ENCODE measurements at regions not wholly inside any gene's neighbourhood (a gene's known extent, or its start where the extent isn't known, plus 50 kb on each side); places are given as distances from the start of the nearest gene placed in this dataset.

GRCh38 chr10:61135276-61135721, 191.3 kb upstream of the RHOBTB1 start:
- H3K27me3 Mint-ChIP-seq, result no peaks in the 10 kb centered on the region
- ChIA-PET POLR2A (no interaction called here), CTCF (no interaction called here)
- H3K4me3 Mint-ChIP-seq, result no peak overlapping the region
- DNase-seq, result no peak
- H3K36me3 Mint-ChIP-seq (ENCODE audit: low read depth), result no peaks in the 10 kb centered on the region
- no peaks in the 10 kb centered on the region for H3K9me3 Mint-ChIP-seq
- H3K4me1 Mint-ChIP-seq, result no peaks in the 10 kb centered on the region
- H3K27ac Mint-ChIP-seq, result no peak overlapping the region

- Mint-ChIP-seq H3K4me3 (no peak overlapping the region), H3K9me3 (no peaks in the 10 kb centered on the region), H3K27ac (no peak overlapping the region), H3K27me3 (peaks cover 8% of the 10 kb centered on the region), H3K4me1 (no peaks in the 10 kb centered on the region), H3K36me3 (ENCODE audit: low read depth) (no peaks in the 10 kb centered on the region)
- DNase-seq, result no peak
- POLR2A ChIA-PET, result no interaction called here
- CTCF ChIA-PET, result interaction anchor here (1.7 kb wide), 1 partner anchor 11 kb away, joined by 4 read pairs; no protein-coding TSS in a partner anchor
Measured at GRCh38 chr10:61130366-61130765, 186.4 kb upstream of the RHOBTB1 start.

- DNase-seq, result no peak
- POLR2A ChIA-PET, result no interaction called here
- Mint-ChIP-seq H3K27me3 (peaks cover 8% of the 10 kb centered on the region), H3K4me3 (no peak overlapping the region), H3K36me3 (ENCODE audit: low read depth) (no peaks in the 10 kb centered on the region), H3K27ac (no peak overlapping the region), H3K4me1 (no peaks in the 10 kb centered on the region), H3K9me3 (no peaks in the 10 kb centered on the region)
- CTCF ChIA-PET, result no interaction called here
Measured at GRCh38 chr10:61128196-61128595, 184.2 kb upstream of the RHOBTB1 start.

- CTCF ChIA-PET, result no interaction called here
- H3K36me3 Mint-ChIP-seq (ENCODE audit: low read depth), result no peaks in the 10 kb centered on the region
- H3K27ac Mint-ChIP-seq, result no peak overlapping the region
- no peaks in the 10 kb centered on the region for H3K9me3 Mint-ChIP-seq
- DNase-seq, result no peak
- H3K4me1 Mint-ChIP-seq, result peaks cover 2% of the 10 kb centered on the region
- H3K27me3 Mint-ChIP-seq, result peaks cover 8% of the 10 kb centered on the region
- no peak overlapping the region for H3K4me3 Mint-ChIP-seq
- POLR2A ChIA-PET, result no interaction called here
Measured at GRCh38 chr10:61125560-61126170, 181.7 kb upstream of the RHOBTB1 start.

- POLR2A ChIA-PET, result no interaction called here
- no peak overlapping the region for H3K27ac Mint-ChIP-seq
Measured at GRCh38 chr10:61124756-61125530, 181.0 kb upstream of the RHOBTB1 start.

GRCh38 chr10:61120805-61121204, 176.8 kb upstream of the RHOBTB1 start:
- Mint-ChIP-seq H3K27ac (no peak overlapping the region), H3K36me3 (ENCODE audit: low read depth) (no peaks in the 10 kb centered on the region), H3K4me1 (peaks cover 2% of the 10 kb centered on the region), H3K27me3 (peaks cover 4% of the 10 kb centered on the region), H3K9me3 (no peaks in the 10 kb centered on the region), H3K4me3 (no peak overlapping the region)
- ChIA-PET CTCF (no interaction called here), POLR2A (no interaction called here)
- DNase-seq, result no peak

More at GRCh38 chr10:61124756-61125530, 181.0 kb upstream of the RHOBTB1 start:
- Mint-ChIP-seq H3K27me3 (peaks cover 8% of the 10 kb centered on the region), H3K9me3 (no peaks in the 10 kb centered on the region), H3K4me1 (peaks cover 2% of the 10 kb centered on the region), H3K4me3 (no peak overlapping the region), H3K36me3 (ENCODE audit: low read depth) (no peaks in the 10 kb centered on the region)
- CTCF ChIA-PET, result no interaction called here
- DNase-seq, result no peak

- H3K9me3 Mint-ChIP-seq, result no peaks in the 10 kb centered on the region
- ChIA-PET POLR2A (no interaction called here), CTCF (no interaction called here)
- H3K36me3 Mint-ChIP-seq (ENCODE audit: low read depth), result no peaks in the 10 kb centered on the region
- peaks cover 2% of the 10 kb centered on the region for H3K27me3 Mint-ChIP-seq
- H3K27ac Mint-ChIP-seq, result no peak overlapping the region
- H3K4me3 Mint-ChIP-seq, result no peak overlapping the region
- no peak for DNase-seq
- H3K4me1 Mint-ChIP-seq, result peaks cover 2% of the 10 kb centered on the region
Measured at GRCh38 chr10:61119573-61119972, 175.6 kb upstream of the RHOBTB1 start.

GRCh38 chr10:61115897-61116296, 171.9 kb upstream of the RHOBTB1 start:
- no peaks in the 10 kb centered on the region for H3K9me3 Mint-ChIP-seq

GRCh38 chr10:61112771-61113170, 168.8 kb upstream of the RHOBTB1 start:
- H3K4me3 Mint-ChIP-seq, result no peak overlapping the region

More at GRCh38 chr10:61115897-61116296, 171.9 kb upstream of the RHOBTB1 start:
- Mint-ChIP-seq H3K27me3 (peaks cover 8% of the 10 kb centered on the region), H3K27ac (no peak overlapping the region), H3K36me3 (ENCODE audit: low read depth) (no peaks in the 10 kb centered on the region), H3K4me3 (no peak overlapping the region), H3K4me1 (peaks cover 2% of the 10 kb centered on the region)
- POLR2A ChIA-PET, result no interaction called here
- no peak for DNase-seq
- CTCF ChIA-PET, result no interaction called here

GRCh38 chr10:61110936-61111335, 167.0 kb upstream of the RHOBTB1 start:
- no peak for DNase-seq
- Mint-ChIP-seq H3K27ac (no peak overlapping the region), H3K9me3 (no peaks in the 10 kb centered on the region), H3K4me1 (no peaks in the 10 kb centered on the region), H3K4me3 (no peak overlapping the region), H3K36me3 (ENCODE audit: low read depth) (no peaks in the 10 kb centered on the region), H3K27me3 (peaks cover 11% of the 10 kb centered on the region)
- ChIA-PET POLR2A (no interaction called here), CTCF (no interaction called here)

More at GRCh38 chr10:61112771-61113170, 168.8 kb upstream of the RHOBTB1 start:
- CTCF ChIA-PET, result no interaction called here
- POLR2A ChIA-PET, result no interaction called here
- H3K4me1 Mint-ChIP-seq, result no peaks in the 10 kb centered on the region
- H3K27ac Mint-ChIP-seq, result no peak overlapping the region
- no peaks in the 10 kb centered on the region for H3K9me3 Mint-ChIP-seq
- no peak for DNase-seq
- peaks cover 10% of the 10 kb centered on the region for H3K27me3 Mint-ChIP-seq
- H3K36me3 Mint-ChIP-seq (ENCODE audit: low read depth), result no peaks in the 10 kb centered on the region

- POLR2A ChIA-PET, result no interaction called here
- CTCF ChIA-PET, result no interaction called here
- Mint-ChIP-seq H3K9me3 (no peaks in the 10 kb centered on the region), H3K4me1 (no peaks in the 10 kb centered on the region), H3K36me3 (ENCODE audit: low read depth) (no peaks in the 10 kb centered on the region), H3K27ac (no peak overlapping the region), H3K4me3 (no peak overlapping the region), H3K27me3 (peaks cover 11% of the 10 kb centered on the region)
- no peak for DNase-seq
Measured at GRCh38 chr10:61110188-61110844, 166.3 kb upstream of the RHOBTB1 start.

- no peaks in the 10 kb centered on the region for H3K4me1 Mint-ChIP-seq
- ChIA-PET POLR2A (no interaction called here), CTCF (no interaction called here)
- DNase-seq, result no peak
- H3K27ac Mint-ChIP-seq, result no peak overlapping the region
- H3K27me3 Mint-ChIP-seq, result peaks cover 13% of the 10 kb centered on the region
- H3K4me3 Mint-ChIP-seq, result no peak overlapping the region
- no peaks in the 10 kb centered on the region for H3K9me3 Mint-ChIP-seq
- no peaks in the 10 kb centered on the region for H3K36me3 Mint-ChIP-seq (ENCODE audit: low read depth)
Measured at GRCh38 chr10:61108915-61109314, 164.9 kb upstream of the RHOBTB1 start.

GRCh38 chr10:61100887-61101286, 156.9 kb upstream of the RHOBTB1 start:
- DNase-seq, result no peak
- H3K27ac Mint-ChIP-seq, result no peak overlapping the region
- peaks cover 9% of the 10 kb centered on the region for H3K27me3 Mint-ChIP-seq
- H3K4me1 Mint-ChIP-seq, result peaks cover 2% of the 10 kb centered on the region
- POLR2A ChIA-PET, result no interaction called here
- no peaks in the 10 kb centered on the region for H3K36me3 Mint-ChIP-seq (ENCODE audit: low read depth)
- no peaks in the 10 kb centered on the region for H3K9me3 Mint-ChIP-seq
- CTCF ChIA-PET, result no interaction called here
- H3K4me3 Mint-ChIP-seq, result no peak overlapping the region

GRCh38 chr10:61099756-61100155, 155.8 kb upstream of the RHOBTB1 start:
- H3K27me3 Mint-ChIP-seq, result peaks cover 7% of the 10 kb centered on the region
- H3K9me3 Mint-ChIP-seq, result no peaks in the 10 kb centered on the region
- ChIA-PET CTCF (no interaction called here), POLR2A (no interaction called here)
- peaks cover 2% of the 10 kb centered on the region for H3K4me1 Mint-ChIP-seq
- no peak overlapping the region for H3K27ac Mint-ChIP-seq
- no peak overlapping the region for H3K4me3 Mint-ChIP-seq
- H3K36me3 Mint-ChIP-seq (ENCODE audit: low read depth), result no peaks in the 10 kb centered on the region
- DNase-seq, result no peak
